ENCODE measurements at regions not wholly inside any gene's neighbourhood (a gene's known extent, or its start where the extent isn't known, plus 50 kb on each side); places are given as distances from the start of the nearest gene placed in this dataset.

DNA sequence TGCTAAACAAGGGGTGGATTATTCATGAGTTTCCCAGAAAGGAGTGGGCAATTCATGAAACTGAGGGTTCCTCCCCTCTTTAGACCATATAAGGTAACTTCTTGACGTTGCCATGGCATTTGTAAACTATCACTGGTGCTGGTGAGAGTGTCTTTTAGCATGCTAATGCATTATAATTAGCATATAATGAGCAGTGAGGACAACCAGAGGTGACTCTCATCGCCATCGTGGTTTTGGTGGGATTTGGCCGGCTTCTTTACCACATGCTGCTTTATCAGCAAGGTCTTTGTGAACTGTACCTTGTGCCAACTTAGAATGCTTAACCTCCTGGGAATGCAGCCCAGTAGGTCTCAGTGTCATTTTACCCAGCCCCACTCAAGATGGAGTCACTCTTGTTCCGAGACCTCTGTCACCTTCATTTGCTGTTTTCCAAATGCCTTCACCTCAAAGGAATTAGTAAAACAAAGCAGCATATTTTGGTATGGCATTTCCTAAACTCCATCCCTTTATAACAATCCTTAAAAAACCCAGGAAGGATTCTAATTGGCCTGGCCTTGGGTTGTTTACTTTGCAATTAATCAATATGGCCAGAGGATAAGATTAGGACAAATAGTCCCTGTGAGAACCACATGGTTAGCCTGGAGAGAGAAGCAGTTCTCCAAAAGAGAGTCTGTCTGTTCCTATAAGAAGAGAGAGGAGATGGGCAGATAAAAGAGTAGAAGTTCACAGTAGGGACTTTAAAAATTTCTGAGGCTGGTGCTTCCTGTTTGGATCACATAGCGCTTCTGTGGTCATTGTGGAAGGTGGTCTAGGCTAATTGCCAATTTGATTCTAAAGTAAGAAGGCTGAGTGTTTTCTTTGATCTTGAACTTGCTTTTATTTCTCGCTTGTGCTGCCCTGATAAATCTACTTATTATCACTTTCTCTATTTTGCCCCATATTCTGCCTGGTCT is 155.2 kb upstream of the EOMES start:
- H3K79me2 ChIP-seq (ENCODE audit: low read length): no peaks in the 10 kb centered on the region
- H3K27me3 ChIP-seq (replicated peaks; ENCODE audit: insufficient read depth, low read length): no peaks in the 10 kb centered on the region
- H3K4me3 ChIP-seq (ENCODE audit: low read length): no peak overlapping the region
- DNase-seq: no peak
- TF ChIP-seq CTCF (IDR thresholded peaks at IDR 0.05; ENCODE audit: low read length) (no peak), EZH2phosphoT487 (IDR thresholded peaks at IDR 0.05; ENCODE audit: low read length) (no peak), EZH2 (optimal IDR thresholded peaks at IDR 0.05; ENCODE audit: low read depth, low read length) (no peak)
- H3K27ac ChIP-seq (ENCODE audit: low read length): no peak overlapping the region
- H3K4me2 ChIP-seq (ENCODE audit: low read depth, low read length): no peak overlapping the region
- H3K9me2 ChIP-seq (replicated peaks; ENCODE audit: insufficient read depth, low read length): no peaks in the 10 kb centered on the region
- no peaks in the 10 kb centered on the region for H4K20me1 ChIP-seq (ENCODE audit: insufficient read depth, low read length)
- no peaks in the 10 kb centered on the region for H3K36me3 ChIP-seq (replicated peaks; ENCODE audit: insufficient read depth, low read length)
- H3K4me1 ChIP-seq (ENCODE audit: low read length): no peaks in the 10 kb centered on the region
- no peak overlapping the region for H3K9ac ChIP-seq (ENCODE audit: low read length)
- H3K9me3 ChIP-seq (replicated peaks; ENCODE audit: insufficient read depth, low read length): no peaks in the 10 kb centered on the region
- H2AFZ ChIP-seq (ENCODE audit: low read length): no peak overlapping the region
- H3F3A ChIP-seq (ENCODE audit: insufficient read depth, low read length): no peaks in the 10 kb centered on the region

DNA sequence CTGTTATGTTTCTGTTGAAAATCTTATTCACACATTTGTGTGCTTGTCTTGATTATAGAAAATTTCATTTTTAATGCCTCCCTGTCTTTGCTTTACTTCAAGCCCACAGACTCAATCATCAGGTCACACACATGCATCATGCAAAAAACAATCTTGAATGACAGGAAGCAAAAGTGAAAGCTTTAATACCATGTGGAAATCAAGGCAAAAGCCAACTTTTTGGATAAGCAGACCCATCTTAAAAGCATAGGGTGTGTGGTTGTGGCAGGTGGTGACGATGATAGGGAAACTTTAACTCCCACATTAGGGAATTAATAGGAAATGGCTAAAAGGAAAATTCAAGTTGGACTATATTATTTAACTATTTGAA is 155.9 kb upstream of the EOMES start:
- H3K9me3 ChIP-seq (replicated peaks; ENCODE audit: insufficient read depth, low read length): no peaks in the 10 kb centered on the region
- H3K36me3 ChIP-seq (replicated peaks; ENCODE audit: insufficient read depth, low read length): no peaks in the 10 kb centered on the region
- H3K4me1 ChIP-seq (ENCODE audit: low read length): no peaks in the 10 kb centered on the region
- no peak overlapping the region for H3K4me3 ChIP-seq (ENCODE audit: low read length)
- H3K79me2 ChIP-seq (ENCODE audit: low read length): no peaks in the 10 kb centered on the region
- H3K27me3 ChIP-seq (replicated peaks; ENCODE audit: insufficient read depth, low read length): no peaks in the 10 kb centered on the region
- H3K9me2 ChIP-seq (replicated peaks; ENCODE audit: insufficient read depth, low read length): no peaks in the 10 kb centered on the region
- no peaks in the 10 kb centered on the region for H4K20me1 ChIP-seq (ENCODE audit: insufficient read depth, low read length)
- no peak overlapping the region for H3K27ac ChIP-seq (ENCODE audit: low read length)
- no peak overlapping the region for H2AFZ ChIP-seq (ENCODE audit: low read length)
- TF ChIP-seq EZH2 (optimal IDR thresholded peaks at IDR 0.05; ENCODE audit: low read depth, low read length): no peak
- no peak for TF ChIP-seq EZH2phosphoT487 (IDR thresholded peaks at IDR 0.05; ENCODE audit: low read length)
- no peak for TF ChIP-seq CTCF (IDR thresholded peaks at IDR 0.05; ENCODE audit: low read length)
- no peak overlapping the region for H3K9ac ChIP-seq (ENCODE audit: low read length)
- no peak overlapping the region for H3K4me2 ChIP-seq (ENCODE audit: low read depth, low read length)
- H3F3A ChIP-seq (ENCODE audit: insufficient read depth, low read length): no peaks in the 10 kb centered on the region
- DNase-seq: no peak

DNA sequence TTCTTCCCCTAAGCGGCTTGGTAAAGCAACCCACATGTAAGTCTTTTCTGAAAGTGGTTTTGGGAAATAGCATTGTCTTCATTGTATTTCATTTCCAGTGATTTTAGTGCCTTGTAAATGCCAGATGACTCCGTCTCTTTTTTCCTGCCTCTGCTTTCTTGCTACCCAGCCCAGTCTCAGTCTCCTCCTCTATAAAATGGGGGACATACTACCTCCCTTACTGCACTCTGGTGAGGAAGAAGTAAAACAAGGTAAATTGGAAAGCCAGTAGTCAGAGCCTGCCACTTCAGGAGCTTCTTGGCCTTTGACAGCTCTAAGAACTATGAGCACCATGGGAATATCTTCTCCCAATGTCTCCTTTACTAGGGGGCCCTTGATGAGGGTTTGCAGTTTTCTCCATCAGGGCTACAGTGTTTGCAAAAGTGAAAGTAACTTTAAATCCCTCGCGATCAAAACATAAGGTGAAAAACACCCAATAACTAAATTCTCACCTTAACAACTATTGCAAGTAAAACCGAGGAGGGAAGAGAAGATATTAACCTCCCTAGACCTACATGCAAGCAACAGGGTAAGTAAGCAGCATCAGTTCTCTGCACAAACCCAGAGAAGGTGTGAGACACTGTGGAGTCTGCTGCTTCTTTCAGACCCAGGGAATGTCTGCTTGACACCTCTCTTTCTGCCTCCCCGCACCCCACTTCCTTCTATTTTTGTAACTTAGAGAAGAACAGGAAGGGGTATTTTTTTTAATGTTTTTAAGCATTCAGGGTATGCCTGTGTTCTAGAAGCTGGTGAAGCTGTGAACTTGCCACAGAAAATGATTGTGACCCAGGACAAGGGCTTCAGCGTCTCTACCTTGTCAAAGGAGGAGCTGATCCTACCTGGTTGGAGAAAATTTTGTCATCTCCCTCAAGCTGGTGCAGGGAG is 159.1 kb upstream of the EOMES start:
- H3K9ac ChIP-seq (ENCODE audit: low read length): peak overlapping the region; percentile 10; the same call in 1 of the 2 replicates
- H3K4me2 ChIP-seq (ENCODE audit: low read depth, low read length): peak overlapping the region; percentile 71
- no peaks in the 10 kb centered on the region for H3K79me2 ChIP-seq (ENCODE audit: low read length)
- no peaks in the 10 kb centered on the region for H3K9me2 ChIP-seq (replicated peaks; ENCODE audit: insufficient read depth, low read length)
- no peaks in the 10 kb centered on the region for H3K27me3 ChIP-seq (replicated peaks; ENCODE audit: insufficient read depth, low read length)
- H3K4me3 ChIP-seq (ENCODE audit: low read length): peak overlapping the region; percentile 53
- TF ChIP-seq EZH2 (optimal IDR thresholded peaks at IDR 0.05; ENCODE audit: low read depth, low read length) (no peak), CTCF (IDR thresholded peaks at IDR 0.05; ENCODE audit: low read length) (no peak), EZH2phosphoT487 (IDR thresholded peaks at IDR 0.05; ENCODE audit: low read length) (no peak)
- H3K27ac ChIP-seq (ENCODE audit: low read length): no peak overlapping the region
- no peaks in the 10 kb centered on the region for H3K4me1 ChIP-seq (ENCODE audit: low read length)
- no peaks in the 10 kb centered on the region for H3K9me3 ChIP-seq (replicated peaks; ENCODE audit: insufficient read depth, low read length)
- no peaks in the 10 kb centered on the region for H3K36me3 ChIP-seq (replicated peaks; ENCODE audit: insufficient read depth, low read length)
- DNase-seq: peak; percentile 26
- no peaks in the 10 kb centered on the region for H4K20me1 ChIP-seq (ENCODE audit: insufficient read depth, low read length)
- H2AFZ ChIP-seq (ENCODE audit: low read length): peak overlapping the region; percentile 49
- H3F3A ChIP-seq (ENCODE audit: insufficient read depth, low read length): no peaks in the 10 kb centered on the region
